Loucy (cell line): ENCODE measurements at regions not wholly inside any gene's neighbourhood (a gene's known extent, or its start where the extent isn't known, plus 50 kb on each side); places are given as distances from the start of the nearest gene placed in this dataset.

Experiments
- EZH2phosphoT487 ChIP-seq: fragments of 200-600 bp; IDR thresholded peaks from 2 replicates; pipeline ENCODE4 v1.6.1; 2018; ENCODE audit warnings: antibody characterized with exemption, mild to moderate bottlenecking, moderate library complexity, borderline replicate concordance
- TF ChIP-seq, protein P1 (sequence below): fragments of 200-600 bp; sonication (generic); conservative IDR thresholded peaks from 2 replicates; pipeline ENCODE4 v1.5.1; 2014; ENCODE audit warnings: mild to moderate bottlenecking, antibody characterized with exemption, low read length

DNA sequence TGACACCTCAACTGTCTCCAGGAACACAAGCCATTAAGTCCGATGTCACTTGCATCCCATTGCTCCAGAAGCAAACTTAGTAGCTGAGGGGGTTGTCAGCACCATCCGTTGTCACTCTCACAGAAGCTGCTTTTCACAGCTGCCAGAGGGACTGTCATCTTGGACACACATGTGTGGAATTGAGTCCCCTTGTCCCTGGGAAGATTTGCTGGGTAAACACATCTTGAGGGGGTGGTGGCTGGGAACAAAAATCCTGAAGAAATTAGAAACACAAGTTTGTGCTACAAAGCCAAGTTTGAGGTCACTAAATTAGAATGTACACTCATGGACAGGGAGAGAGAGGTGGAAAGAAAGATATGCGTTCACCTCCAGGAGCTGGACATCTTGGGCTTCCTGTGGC is 55.2 kb upstream of the ADRA1B start:
- TF ChIP-seq, protein P1, sequence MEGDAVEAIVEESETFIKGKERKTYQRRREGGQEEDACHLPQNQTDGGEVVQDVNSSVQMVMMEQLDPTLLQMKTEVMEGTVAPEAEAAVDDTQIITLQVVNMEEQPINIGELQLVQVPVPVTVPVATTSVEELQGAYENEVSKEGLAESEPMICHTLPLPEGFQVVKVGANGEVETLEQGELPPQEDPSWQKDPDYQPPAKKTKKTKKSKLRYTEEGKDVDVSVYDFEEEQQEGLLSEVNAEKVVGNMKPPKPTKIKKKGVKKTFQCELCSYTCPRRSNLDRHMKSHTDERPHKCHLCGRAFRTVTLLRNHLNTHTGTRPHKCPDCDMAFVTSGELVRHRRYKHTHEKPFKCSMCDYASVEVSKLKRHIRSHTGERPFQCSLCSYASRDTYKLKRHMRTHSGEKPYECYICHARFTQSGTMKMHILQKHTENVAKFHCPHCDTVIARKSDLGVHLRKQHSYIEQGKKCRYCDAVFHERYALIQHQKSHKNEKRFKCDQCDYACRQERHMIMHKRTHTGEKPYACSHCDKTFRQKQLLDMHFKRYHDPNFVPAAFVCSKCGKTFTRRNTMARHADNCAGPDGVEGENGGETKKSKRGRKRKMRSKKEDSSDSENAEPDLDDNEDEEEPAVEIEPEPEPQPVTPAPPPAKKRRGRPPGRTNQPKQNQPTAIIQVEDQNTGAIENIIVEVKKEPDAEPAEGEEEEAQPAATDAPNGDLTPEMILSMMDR = no peak
- no peak for TF ChIP-seq EZH2phosphoT487
